COR-L47 (cell line): ENCODE measurements at regions not wholly inside any gene's neighbourhood (a gene's known extent, or its start where the extent isn't known, plus 50 kb on each side); places are given as distances from the start of the nearest gene placed in this dataset.
A peak's percentile ranks its signal among the peaks of the same experiment; 100 is the strongest.

Experiments used
- DNase-seq: peaks from one replicate; lab custom pipeline; 2025; lab: John Stamatoyannopoulos, UW

DNA sequence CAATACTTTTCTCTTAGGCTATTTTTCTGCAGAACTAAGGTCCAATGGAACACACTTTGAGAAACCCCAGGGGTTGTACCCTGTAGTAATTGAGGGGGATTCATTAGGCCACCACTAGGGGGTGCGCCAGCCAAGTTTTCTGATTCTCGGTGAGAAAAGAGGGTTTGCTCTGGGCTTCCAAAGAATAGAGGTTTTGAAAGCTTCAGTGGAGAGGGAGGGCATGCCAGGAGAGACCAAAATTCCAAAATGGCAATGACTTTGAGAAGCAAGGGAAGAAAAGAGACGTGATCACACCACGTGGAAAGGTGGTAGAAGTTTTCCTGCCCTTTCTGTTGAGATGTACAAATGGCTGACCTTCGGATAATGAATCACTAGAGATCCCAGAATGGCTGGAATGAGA lies 323.3 kb downstream of the RPS6KC1 start:
- peak; percentile 57 for DNase-seq

DNA sequence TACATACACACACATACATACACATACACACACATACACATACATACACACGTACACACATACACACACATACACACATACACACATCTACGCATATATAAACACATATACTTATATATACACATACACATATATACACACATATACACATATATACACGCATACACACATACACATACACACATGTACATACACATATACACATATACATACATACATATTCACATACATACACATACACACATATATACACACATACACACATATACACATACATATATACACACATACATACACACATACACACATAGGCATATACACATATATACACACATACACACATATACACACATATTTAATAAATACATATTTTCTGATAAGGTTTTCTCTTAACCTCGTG lies 324.0 kb downstream of the RPS6KC1 start:
- no peak for DNase-seq

DNA sequence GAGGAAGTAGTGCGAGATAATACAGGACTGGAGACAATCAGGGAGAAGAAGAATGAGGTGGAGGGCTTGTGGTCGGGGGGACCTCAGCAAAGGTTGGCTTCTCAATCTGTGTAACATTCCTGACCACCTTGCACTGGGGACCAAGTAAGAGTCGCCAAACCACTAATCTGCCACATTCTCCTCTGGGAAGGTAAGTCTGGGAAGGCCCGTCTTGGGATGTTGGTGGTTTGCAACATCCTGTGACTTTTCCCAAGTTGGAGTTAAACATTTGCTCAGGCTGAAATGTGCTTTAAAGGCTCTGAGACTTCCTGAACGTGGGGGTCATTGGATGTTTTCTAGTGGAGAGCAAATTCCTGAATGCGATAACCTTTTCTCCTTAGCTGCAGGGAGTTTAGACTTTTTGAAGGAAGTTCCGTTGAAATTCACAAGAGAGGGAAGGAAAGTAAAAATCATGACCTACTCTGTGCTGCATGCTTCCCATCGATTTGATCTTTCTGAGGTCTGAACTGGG lies 325.9 kb downstream of the RPS6KC1 start:
- no peak for DNase-seq

DNA sequence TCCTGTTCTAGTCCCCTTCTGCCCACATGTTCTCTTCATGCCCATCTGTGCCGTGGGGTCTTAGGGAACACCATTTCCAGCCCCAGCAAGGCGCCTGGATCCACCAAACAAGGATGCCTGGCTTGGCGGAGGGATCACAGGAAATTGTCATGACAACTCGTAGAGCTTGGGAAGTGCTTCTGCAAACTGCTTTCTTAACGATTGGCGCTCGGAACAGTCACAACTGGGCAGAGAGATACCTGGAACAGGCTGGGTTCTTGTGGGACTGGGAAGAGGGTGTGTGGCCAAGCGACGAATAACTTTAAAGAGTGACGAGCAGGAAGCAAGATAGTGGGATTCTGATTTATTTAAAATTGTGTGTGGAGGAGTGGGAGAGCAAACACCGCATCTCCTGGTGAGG lies 329.8 kb downstream of the RPS6KC1 start:
- DNase-seq = no peak

DNA sequence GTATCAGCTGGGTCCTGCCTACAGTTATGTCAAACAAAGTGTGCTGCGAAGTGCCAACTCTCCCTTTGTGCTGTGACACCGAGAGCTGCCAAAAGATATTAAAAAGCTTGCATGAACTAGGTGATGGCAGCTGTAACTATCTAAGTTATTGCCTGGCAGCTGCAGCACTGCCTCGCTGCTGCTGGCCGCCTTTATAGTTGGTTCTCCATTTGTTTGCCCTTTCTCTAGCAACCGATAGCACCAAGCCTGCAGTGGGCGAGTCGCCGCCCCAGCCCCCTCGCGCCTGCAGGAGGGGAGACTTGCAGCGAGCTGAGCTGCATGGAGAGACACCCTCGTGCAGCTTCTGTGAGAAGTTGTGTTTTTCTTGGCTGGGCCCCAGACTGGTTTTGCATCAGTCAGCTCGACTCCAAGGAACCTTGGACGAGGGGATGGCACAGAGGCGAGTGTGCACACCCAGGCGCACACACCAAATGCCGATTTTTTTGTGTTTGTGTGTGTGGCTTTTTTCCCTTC lies 330.6 kb downstream of the RPS6KC1 start:
- peak; percentile 51 for DNase-seq

DNA sequence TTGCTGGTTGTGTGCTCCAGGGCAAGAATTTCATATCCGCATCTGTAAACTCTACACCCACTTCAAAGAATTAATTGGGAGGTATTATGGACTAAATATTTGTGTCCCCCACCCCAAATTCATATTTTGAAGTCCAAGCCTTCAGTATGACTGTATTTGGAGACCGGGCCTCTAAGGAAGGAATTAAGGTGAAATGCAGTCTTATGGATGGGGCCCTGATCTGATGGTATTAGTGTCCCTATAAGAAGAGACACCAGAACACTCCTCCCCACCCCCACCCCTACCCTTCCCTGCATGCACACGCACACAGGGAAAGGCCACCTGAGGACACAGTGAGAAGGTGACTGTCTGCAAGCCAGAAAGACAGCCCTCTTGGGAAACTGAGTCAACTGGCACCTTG lies 332.4 kb downstream of the RPS6KC1 start:
- no peak for DNase-seq

DNA sequence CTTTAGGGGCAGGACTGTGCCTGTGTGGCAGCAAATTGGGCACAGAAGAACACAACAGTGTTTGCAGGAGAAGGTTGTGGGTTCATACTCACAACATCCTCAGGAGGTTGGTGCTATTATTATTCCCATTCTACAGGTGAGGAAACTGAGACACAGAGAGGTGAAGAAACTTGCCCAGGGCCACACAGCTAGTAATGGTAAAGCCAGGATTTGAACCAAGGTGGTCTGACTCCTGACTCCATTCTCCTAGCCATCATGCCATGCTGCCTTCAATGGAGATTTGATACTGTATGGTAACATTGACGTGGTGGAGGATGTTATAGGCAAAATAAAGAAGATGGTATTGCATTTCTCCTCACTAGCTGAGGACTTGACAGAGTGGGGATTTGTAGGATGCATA lies 334.2 kb downstream of the RPS6KC1 start:
- no peak for DNase-seq

- no peak for DNase-seq
Observed at GRCh38 chr1:213385806-213386324, 334.8 kb downstream of the RPS6KC1 start.

DNA sequence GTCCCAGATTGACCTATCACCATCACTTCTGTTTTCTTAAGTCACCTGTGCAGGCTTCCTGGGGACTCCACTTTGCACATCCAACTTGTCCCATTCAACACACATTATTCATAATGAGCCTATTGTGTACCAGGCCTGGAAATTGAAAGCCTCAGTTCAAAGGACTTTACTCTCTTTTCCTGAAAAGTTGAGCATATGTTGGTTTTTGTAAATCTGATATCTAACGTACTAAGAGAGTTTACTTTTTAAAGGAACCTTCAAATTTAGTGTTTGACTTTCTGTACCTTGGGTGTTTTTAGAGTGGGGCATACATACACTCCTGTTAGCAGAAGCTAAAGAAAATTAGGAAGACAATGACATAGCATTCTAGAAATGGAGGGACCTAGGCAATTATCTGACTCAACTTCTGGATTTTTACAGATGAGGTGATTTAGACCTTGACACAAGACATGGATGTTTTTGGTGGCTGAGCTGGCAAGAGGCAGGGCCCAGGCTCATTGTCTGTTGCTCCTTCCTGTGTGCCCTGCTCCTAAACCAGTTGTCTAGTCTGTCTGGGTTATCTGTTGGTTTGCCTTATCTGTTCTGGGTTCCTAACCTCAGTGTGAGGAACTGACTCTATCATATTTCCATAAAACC lies 336.5 kb downstream of the RPS6KC1 start:
- DNase-seq = no peak

GRCh38 chr1:213388199-213388598 lies 337.2 kb downstream of the RPS6KC1 start:
- no peak for DNase-seq

GRCh38 chr1:213389061-213389581 lies 338.1 kb downstream of the RPS6KC1 start:
- no peak for DNase-seq

DNA sequence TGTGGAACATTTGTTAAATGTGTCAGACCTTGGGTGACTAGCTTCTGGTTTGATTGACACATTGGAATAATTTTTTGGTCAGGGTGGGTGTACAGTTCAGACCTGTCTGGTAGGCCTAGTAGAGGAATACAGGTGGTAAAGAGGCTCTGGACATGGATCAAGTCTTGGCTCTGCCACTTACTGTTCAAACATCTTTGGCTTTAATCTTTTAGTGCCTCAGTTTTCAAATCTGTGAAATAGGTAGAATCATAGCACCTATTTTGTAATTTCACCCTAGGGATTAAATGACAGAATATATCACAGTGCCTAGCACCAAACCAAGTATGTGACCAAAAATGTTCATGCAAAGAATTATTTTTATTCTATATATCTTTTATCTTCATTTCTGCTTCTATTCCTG lies 340.4 kb downstream of the RPS6KC1 start:
- no peak for DNase-seq

DNA sequence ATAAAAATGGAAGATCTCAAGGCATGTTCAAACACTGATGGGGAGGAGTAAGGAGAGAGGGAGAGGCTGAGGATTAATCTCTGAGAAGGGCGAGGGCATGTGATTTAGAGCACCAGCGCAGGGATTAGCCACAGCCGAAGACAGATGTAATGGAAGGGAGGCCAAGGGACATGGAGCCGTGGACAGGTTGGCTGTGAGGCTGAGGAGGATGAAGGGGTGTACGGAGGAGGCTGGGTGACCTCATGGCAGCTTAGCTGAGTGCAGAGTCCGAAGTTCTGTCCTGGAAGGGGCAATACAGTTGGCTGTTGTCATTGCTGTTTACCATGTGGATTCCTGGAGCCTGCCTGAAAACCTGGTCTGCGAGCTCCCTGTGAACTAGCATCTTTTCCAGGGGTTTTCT lies 342.8 kb downstream of the RPS6KC1 start:
- DNase-seq = no peak

DNA sequence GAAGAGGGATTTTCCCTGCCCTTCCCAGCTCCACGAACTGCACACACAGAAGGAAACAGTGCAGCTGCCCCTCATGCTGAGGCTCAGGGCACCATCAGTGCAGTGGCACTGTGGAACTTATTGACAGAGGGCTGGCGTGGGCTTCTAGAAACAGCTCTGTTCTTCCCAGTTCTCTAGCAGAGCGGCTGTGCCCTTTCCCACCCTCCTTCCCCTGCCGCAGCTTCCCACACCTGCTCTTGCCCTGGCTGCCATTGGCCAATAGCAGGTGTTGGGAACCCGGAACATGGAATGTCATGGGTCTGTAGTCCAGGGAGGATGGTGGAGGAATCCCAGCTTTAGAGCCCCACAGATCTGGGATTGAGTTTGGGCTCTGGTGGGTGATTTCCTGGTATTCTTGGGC lies 343.8 kb downstream of the RPS6KC1 start:
- no peak for DNase-seq

DNA sequence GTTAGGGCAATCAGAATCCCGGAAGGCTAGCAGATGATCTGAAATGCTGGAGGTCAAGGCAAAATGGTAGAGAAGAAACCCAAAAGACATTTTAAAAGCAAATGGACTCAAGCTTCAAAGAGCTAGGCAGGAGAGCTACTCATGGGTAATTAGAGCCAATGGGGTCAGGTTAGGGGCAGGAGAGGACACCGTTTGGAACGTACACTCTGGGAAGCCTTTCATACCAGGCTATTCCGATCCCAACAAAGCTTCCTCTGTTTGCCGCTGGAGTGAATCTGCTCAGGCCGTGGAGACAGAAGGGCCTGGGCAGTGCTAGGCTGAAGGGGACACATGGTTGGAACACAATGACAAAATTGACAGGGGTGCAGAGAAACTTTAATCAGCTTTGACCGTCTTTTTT lies 346.6 kb downstream of the RPS6KC1 start:
- DNase-seq = no peak

GRCh38 chr1:213399695-213400094 lies 348.7 kb downstream of the RPS6KC1 start:
- no peak for DNase-seq

DNA sequence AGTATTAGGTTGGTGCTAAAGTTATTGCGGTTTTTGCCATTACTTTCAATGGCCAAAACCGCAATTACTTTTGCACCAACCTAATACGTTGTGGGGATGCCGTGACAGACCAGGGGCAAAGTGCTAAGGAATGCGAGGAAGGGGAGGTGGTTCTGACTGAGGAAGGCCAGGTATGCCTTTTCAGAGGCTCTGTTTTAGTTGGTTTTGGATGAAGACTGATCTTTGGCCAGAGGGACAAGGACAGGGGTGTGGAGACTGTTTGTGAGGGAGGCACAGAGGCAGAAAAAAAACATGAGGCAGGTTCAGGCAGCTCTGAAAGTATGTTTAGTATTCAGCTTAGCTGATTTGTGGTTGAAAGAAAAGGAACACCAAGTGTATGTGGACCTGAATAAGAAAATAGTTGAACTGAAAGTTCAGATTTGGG lies 358.2 kb downstream of the RPS6KC1 start:
- no peak for DNase-seq

GRCh38 chr1:213409971-213410370 lies 358.9 kb downstream of the RPS6KC1 start:
- no peak for DNase-seq

- DNase-seq = no peak
Observed at GRCh38 chr1:213414346-213414745, 363.3 kb downstream of the RPS6KC1 start.

- no peak for DNase-seq
Observed at GRCh38 chr1:213414911-213415310, 363.9 kb downstream of the RPS6KC1 start.

- DNase-seq = no peak
Observed at GRCh38 chr1:213415691-213416380, 364.8 kb downstream of the RPS6KC1 start.

GRCh38 chr1:213416461-213417224 lies 365.6 kb downstream of the RPS6KC1 start:
- no peak for DNase-seq
